GM21367 (cell line): ENCODE measurements at regions not wholly inside any gene's neighbourhood (a gene's known extent, or its start where the extent isn't known, plus 50 kb on each side); places are given as distances from the start of the nearest gene placed in this dataset.

Experiments
- ATAC-seq: cut with Tn5 transposase; IDR thresholded peaks from one replicate; pipeline ENCODE4 v1.9.1; 2021; ENCODE audit not compliant: unreplicated experiment

DNA sequence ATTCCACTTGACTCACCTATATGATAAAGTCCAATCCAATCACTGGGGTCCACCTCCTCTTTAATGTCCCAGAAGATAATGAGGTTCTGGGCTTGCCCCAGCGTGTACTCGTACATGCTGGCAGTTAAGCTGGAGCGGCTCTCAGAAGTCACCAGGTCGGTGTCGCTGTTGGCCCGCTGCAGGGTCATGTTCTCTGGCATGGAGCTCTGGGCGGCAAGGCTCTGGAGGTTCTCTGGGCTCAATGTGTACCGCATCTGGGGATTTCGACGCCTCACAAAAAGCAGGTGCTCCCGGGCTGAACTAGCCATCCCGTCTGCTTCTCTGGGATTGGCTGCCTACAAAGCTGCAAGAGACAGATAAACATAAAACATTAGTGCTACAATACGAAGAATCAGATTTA lies 206.4 kb upstream of the CCDC150 start:
- ATAC-seq = no peak

DNA sequence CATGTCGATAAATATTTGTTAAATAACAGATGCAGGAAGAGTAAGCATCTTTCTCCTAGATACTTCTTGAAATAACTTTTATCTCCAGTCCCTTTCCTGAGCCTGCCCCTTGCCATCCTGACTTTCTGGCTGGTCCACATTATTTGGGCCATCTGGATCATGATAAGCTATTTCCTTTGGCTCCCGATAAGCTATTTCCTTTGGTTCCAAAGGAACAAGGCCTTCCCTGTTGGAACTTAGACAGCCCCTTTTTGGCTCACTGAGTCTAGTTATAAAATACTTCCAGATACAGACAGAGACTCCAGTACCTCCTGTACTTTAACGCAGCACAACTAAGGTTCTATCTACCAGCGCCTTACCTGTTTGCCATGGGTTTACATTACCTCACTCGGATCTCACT lies 205.3 kb upstream of the CCDC150 start:
- no peak for ATAC-seq

- ATAC-seq = no peak
Observed at GRCh38 chr2:196435189-196435588, 204.3 kb upstream of the CCDC150 start.

GRCh38 chr2:196437626-196438025 lies 201.9 kb upstream of the CCDC150 start:
- no peak for ATAC-seq

- ATAC-seq = no peak
Observed at GRCh38 chr2:196439760-196440159, 199.8 kb upstream of the CCDC150 start.

DNA sequence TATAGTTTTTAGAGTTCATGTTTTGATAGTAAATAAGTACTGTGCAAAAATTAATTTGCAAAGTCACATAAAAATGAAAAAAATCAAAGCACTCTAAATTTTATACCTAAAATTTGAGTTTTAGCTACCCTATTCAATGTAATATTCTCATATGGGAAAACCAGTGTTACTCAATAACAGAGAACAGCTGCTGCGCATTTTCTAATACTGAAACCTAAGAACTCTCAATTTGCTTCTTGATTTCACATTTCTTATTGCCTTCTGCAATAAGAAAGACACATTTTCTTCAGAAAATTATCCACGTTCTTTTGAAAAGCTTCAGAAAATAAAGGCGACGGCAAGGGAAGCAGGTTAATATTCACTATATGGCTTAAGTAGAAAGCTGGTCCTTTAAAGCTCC lies 199.1 kb upstream of the CCDC150 start:
- no peak for ATAC-seq

DNA sequence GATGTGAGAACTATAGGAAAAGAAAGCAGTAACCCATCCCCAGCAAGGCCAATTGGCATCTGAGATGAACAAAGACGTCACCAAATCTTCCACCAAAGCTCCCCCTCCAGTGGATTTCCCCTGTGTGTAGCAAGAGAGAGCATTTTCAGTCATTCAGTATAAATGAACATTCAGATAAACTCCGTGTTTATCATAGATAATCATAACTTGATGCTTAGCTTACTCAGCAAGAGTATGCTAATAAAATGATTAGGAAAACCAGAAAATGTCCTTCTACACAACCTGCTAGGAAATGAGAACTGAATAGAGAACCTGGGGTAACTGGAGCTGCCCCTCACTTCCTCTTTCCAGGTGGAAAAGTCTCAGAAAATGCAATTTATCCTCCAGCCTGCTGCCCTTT lies 198.0 kb upstream of the CCDC150 start:
- no peak for ATAC-seq

- no peak for ATAC-seq
Observed at GRCh38 chr2:196442211-196442610, 197.3 kb upstream of the CCDC150 start.

DNA sequence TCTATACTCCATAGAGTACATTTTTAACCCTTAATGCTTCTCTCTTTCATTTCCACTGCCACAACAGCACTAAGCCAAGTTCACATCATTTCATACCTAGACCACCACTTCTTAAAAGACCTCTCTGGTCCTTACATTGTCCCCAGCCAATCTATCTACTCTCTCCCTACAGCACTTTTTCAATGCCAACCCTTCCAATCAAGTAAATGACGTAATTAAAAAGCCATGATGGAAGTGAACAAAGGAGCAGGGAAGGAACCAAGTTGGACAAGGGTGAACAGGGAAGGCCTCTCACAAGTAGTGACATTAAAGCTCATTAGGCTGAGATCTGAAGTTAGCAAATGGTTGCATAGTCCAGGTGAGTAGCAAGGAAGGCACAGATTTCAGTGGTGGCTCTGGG lies 195.1 kb upstream of the CCDC150 start:
- ATAC-seq = no peak

DNA sequence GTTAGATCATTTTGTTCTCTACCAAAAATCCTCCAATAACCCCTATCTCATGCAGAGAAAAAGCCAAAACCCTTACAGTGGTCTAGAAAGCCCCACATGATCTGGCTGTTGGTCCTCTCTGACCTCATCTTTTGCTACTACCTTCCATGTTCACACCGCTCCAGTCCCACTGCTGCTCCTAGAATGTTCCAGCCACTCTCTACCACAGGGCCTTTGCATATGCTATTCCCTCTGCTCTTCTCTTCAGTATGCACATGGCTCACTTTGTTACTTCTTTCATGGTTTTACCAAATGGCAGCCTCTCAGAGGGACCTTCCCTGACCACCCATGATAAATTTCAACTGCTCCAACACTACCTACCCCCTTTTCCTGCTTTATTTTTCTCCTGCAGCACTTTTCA lies 193.5 kb upstream of the CCDC150 start:
- ATAC-seq = no peak

- no peak for ATAC-seq
Observed at GRCh38 chr2:196448407-196449079, 191.0 kb upstream of the CCDC150 start.

DNA sequence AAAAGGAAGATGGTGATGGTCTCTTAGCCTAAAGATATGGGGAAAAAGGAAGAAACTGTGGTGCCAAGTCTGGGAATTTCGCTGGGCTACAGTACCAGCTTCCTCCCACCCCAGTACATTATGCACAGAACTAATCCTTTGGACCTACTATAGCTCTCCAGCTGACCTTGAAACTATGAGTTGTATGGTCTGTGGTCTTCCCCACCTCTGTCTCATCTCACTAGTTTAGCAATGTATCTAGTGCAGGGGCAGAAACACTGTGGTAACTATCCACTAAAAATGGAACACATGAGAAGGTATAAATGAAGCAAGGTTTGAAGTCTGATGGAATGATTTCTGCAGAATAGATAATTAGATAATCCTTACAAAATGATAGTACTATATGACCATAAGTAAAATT lies 190.4 kb upstream of the CCDC150 start:
- ATAC-seq = no peak

DNA sequence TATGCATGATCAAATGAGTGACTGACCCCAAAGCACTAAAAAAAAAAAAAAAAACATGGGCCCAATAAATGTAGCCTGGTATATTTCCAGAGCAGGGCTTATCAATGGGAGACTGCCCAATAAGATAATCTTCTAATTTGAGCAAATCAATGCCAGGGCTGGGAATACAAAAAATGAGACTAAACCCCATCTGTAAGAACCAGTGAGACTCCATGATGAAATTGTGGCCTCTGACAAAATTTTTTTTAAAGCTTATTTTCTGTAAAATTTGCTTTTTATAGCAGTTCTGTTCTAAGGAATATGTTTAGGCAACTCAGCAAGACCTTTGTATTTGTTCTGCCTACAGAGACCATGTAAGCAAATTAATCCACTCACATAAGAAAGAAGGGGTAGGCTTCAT lies 186.8 kb upstream of the CCDC150 start:
- ATAC-seq = no peak

GRCh38 chr2:196453613-196454047 lies 185.9 kb upstream of the CCDC150 start:
- ATAC-seq = peak; percentile 65

GRCh38 chr2:196454492-196454891 lies 185.0 kb upstream of the CCDC150 start:
- no peak for ATAC-seq

DNA sequence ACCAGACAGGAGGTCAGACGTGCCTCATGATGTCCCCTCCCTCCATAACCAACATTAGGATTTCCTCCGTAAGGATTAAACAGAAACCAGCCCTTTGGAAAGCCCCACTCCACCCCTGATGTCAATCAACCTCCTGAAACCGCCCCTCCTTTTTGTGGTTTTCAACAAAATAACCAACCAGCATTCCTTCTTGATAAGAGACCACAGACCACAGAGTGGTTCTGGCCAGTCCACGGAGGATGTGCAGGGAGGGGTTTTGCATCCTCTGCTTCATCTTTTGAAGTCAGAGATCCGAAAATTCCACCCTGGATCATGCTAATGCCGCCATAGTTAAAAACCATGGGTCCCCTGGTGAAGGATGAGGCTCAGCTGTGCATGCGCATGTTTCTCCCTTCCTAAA lies 180.0 kb upstream of the CCDC150 start:
- ATAC-seq = no peak

GRCh38 chr2:196463706-196464105 lies 175.8 kb upstream of the CCDC150 start:
- ATAC-seq = no peak

DNA sequence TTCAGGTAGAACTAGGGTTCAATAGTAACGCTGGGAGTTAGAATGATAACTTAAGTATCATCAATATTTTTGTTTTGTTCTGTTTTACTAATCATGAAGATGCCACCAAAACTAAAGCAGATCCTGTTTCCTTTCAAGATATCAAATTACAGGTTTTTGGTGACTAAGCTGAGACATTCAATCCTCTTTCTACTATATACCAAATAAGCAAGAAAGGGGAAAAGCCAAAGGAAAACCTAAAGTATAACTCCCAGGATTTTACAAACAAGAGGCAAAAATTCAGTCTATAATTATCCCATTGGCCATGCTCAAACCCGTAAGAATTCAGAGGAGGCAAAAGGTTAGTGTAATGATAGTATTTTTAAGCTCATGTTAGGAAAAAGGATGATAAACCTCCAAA lies 175.2 kb upstream of the CCDC150 start:
- ATAC-seq = no peak

- no peak for ATAC-seq
Observed at GRCh38 chr2:196466581-196466980, 172.9 kb upstream of the CCDC150 start.

GRCh38 chr2:196468394-196468793 lies 171.1 kb upstream of the CCDC150 start:
- ATAC-seq = no peak

DNA sequence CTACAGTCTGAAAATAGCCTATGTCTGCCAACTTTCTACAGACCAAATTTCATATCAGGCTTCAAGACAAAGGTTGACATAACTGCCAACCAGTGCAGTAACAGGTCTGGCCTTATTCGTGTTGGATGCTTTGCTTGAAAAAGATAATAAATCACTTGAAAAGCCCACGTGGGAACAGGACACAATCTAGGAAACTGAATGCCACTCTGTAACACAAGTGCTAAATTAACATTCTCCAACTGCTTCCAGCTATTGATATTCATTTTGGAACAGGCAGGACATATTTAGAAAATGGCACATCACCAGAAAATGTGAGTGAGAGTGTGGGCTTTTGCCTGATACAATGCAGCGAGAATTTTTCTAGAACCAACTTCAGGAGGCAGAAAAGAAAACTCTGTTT lies 165.9 kb upstream of the CCDC150 start:
- ATAC-seq = no peak

DNA sequence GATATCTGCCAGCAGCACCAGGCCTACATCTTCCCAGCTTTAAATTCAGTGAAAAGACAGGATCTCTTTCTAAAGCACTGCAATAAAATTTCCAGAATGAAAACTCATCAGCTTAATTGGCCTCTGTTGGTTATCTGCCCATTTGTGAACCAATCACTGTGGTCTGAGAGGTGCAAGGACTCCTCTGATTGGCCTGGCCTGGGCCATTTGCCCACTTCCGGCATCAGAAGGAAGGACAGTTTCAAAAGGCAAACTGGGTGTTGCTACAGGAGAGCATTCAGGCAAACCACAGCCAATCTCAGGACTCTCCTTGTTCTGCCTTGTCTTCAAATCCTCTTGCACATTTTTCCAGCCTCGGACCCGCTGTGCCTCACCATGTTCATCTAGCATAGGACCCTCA lies 163.9 kb upstream of the CCDC150 start:
- no peak for ATAC-seq

GRCh38 chr2:196478588-196478987 lies 160.9 kb upstream of the CCDC150 start:
- no peak for ATAC-seq
